Suprapubic skin (tissue), 3 donors: ENCODE measurements at regions not wholly inside any gene's neighbourhood (a gene's known extent, or its start where the extent isn't known, plus 50 kb on each side); places are given as distances from the start of the nearest gene placed in this dataset.

Experiments used
- EP300 ChIP-seq: sonication (generic); formaldehyde crosslinking; IDR thresholded peaks from one replicate; pipeline ENCODE4 v1.6.1; 2017; ENCODE audit warnings: antibody characterized with exemption
- POLR2A ChIP-seq, 2 donors: fragments of 450-650 bp; IDR thresholded peaks; one replicate each; pipeline ENCODE4 v1.6.1; 2017; ENCODE audit warnings: antibody characterized with exemption in 2 of 2, mild to moderate bottlenecking in 2 of 2, moderate library complexity in 2 of 2
- TF ChIP-seq, protein P1 (sequence below), 2 donors: fragments of 200-600 bp in 1 of 2; fragments of 450-650 bp in 1 of 2; sonication (generic) in 1 of 2; IDR thresholded peaks; one replicate each; pipeline ENCODE4 v1.5.1; 2016 to 2019; ENCODE audit warnings: antibody characterized with exemption in 2 of 2, mild to moderate bottlenecking in 1 of 2, moderate library complexity in 1 of 2

DNA sequence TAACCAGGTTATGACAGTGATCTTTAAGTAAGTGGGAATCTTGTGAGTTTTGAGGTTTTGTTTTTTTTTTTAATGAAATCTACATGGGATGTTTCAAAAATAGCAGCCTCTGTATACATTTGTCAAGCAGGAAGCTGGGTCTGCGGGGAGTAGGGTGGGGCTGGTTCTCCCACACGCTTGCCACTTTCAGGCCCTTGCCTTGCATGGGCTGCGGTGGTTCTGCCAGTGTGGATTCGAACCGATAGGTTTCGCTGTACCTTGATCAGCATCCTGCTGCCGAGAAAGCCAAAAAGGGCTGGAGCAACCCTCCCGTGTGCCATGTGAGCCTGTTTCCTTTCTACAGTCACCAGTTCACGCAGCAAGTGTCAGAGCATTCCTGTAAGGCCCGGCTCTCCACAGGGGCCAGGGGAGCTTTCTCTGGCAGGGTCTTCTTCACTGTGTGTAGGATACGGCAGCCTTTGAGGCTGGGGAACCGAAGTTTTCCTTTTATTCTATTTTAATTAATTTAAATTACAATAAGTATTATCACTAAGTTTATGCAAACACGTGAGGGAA lies 79.2 kb upstream of the SAMD11 start:
- TF ChIP-seq POLR2A (IDR thresholded peaks at IDR 0.05): no peak
- TF ChIP-seq, protein P1, sequence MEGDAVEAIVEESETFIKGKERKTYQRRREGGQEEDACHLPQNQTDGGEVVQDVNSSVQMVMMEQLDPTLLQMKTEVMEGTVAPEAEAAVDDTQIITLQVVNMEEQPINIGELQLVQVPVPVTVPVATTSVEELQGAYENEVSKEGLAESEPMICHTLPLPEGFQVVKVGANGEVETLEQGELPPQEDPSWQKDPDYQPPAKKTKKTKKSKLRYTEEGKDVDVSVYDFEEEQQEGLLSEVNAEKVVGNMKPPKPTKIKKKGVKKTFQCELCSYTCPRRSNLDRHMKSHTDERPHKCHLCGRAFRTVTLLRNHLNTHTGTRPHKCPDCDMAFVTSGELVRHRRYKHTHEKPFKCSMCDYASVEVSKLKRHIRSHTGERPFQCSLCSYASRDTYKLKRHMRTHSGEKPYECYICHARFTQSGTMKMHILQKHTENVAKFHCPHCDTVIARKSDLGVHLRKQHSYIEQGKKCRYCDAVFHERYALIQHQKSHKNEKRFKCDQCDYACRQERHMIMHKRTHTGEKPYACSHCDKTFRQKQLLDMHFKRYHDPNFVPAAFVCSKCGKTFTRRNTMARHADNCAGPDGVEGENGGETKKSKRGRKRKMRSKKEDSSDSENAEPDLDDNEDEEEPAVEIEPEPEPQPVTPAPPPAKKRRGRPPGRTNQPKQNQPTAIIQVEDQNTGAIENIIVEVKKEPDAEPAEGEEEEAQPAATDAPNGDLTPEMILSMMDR (IDR thresholded peaks at IDR 0.05): no peak
- TF ChIP-seq EP300: no peak
